IMR-90 (cell line): ENCODE measurements at regions not wholly inside any gene's neighbourhood (a gene's known extent, or its start where the extent isn't known, plus 50 kb on each side); places are given as distances from the start of the nearest gene placed in this dataset.
"Not testable (repeated sequence)": the region's sequence is repeated elsewhere in the genome, so short reads cannot be mapped to it uniquely, and the experiment has no call there.

Experiments used
- ATAC-seq: fragments of 200-7000 bp; cut with Tn5 transposase; 2 replicates; pipeline ENCODE4 v1.9.1; 2020; ENCODE audit warnings: low read depth, mild to moderate bottlenecking, moderate library complexity
- BruUV-seq: library from RNA; stranded (reverse); fragments of 400-500 nt; replicated peaks from 2 replicates; lab custom pipeline; 2021; lab: Mats Ljungman, UMichigan
- CTCF ChIA-PET: fragments of 300-600 bp; formaldehyde crosslinking; extraction: SDS; loops from one replicate; lab custom pipeline; 2021; ENCODE audit warnings: antibody characterized with exemption; lab: Yijun Ruan, JAX
- POLR2A ChIA-PET: fragments of 300-600 bp; sonication (Branson Sonifier 250); formaldehyde crosslinking; loops from one replicate; lab custom pipeline; 2022; ENCODE audit warnings: antibody characterized with exemption; ENCODE audit not compliant: unreplicated experiment; lab: Charles Lee
- DNase-seq: peaks from one replicate; pipeline ENCODE4 v3.0.0; 2013
- H2AFZ ChIP-seq: replicated peaks from 2 replicates; pipeline ENCODE3; 2013; ENCODE audit warnings: low read length, mild to moderate bottlenecking; ENCODE audit not compliant: poor library complexity
- H2AK5ac ChIP-seq: 2 replicates; pipeline ENCODE4 v1.6.1; 2013; ENCODE audit warnings: low read depth, low read length, inconsistent platforms
- H2AK9ac ChIP-seq: replicated peaks from 2 replicates; pipeline ENCODE3; 2013; ENCODE audit warnings: mild to moderate bottlenecking, low read depth, low read length, moderate library complexity; ENCODE audit not compliant: poor library complexity
- H2BK120ac ChIP-seq: 2 replicates; pipeline ENCODE4 v1.6.1; 2013; ENCODE audit warnings: low read depth, low read length, inconsistent platforms
- H2BK15ac ChIP-seq: 3 replicates; pipeline ENCODE4 v1.6.1; 2013; ENCODE audit warnings: low read depth, low read length, inconsistent platforms
- H2BK20ac ChIP-seq: 2 replicates; pipeline ENCODE4 v1.6.1; 2013; ENCODE audit warnings: low read depth, mild to moderate bottlenecking, inconsistent platforms, low read length, moderate library complexity
- H2BK5ac ChIP-seq: 2 replicates; pipeline ENCODE4 v1.6.1; 2013; ENCODE audit warnings: mild to moderate bottlenecking, low read depth, low read length, inconsistent platforms; ENCODE audit not compliant: poor library complexity, severe bottlenecking
- H3K14ac ChIP-seq: replicated peaks from 2 replicates; pipeline ENCODE4 v1.6.1; 2013; ENCODE audit warnings: low read depth, low read length, inconsistent platforms
- H3K18ac ChIP-seq: 2 replicates; pipeline ENCODE4 v1.6.1; 2013; ENCODE audit warnings: low read depth, low read length, control low read depth
- H3K23ac ChIP-seq: 2 replicates; pipeline ENCODE4 v1.6.1; 2013; ENCODE audit warnings: low read depth, low read length, inconsistent platforms
- H3K27ac ChIP-seq: 2 replicates; pipeline ENCODE4 v1.5.1; 2013; ENCODE audit warnings: mild to moderate bottlenecking, control low read depth, low read length; ENCODE audit not compliant: insufficient read depth
- H3K27me3 ChIP-seq: 2 replicates; pipeline ENCODE4 v1.6.1; 2013; ENCODE audit warnings: low read length; ENCODE audit not compliant: control insufficient read depth, insufficient read depth
- H3K36me3 ChIP-seq: 2 replicates; pipeline ENCODE4 v1.6.1; 2013; ENCODE audit warnings: low read length, mixed read lengths; ENCODE audit not compliant: control insufficient read depth, insufficient read depth
- H3K4ac ChIP-seq: 2 replicates; pipeline ENCODE4 v1.6.1; 2013; ENCODE audit warnings: low read depth, low read length, inconsistent platforms
- H3K4me1 ChIP-seq: 2 replicates; pipeline ENCODE4 v1.6.1; 2013; ENCODE audit warnings: low read length, mixed read lengths; ENCODE audit not compliant: control insufficient read depth, insufficient read depth
- H3K4me2 ChIP-seq: 2 replicates; pipeline ENCODE4 v1.6.1; 2013; ENCODE audit warnings: low read depth, mild to moderate bottlenecking, control low read depth, low read length, moderate library complexity
- H3K4me3 ChIP-seq: 2 replicates; pipeline ENCODE4 v1.5.1; 2013; ENCODE audit warnings: low read depth, mild to moderate bottlenecking, control low read depth, low read length, moderate library complexity; ENCODE audit not compliant: insufficient read depth
- H3K56ac ChIP-seq: 2 replicates; pipeline ENCODE4 v1.6.1; 2013; ENCODE audit warnings: low read length, inconsistent platforms; ENCODE audit not compliant: insufficient read depth; ENCODE audit errors: extremely low read depth
- H3K79me1 ChIP-seq, 2 experiments: 2 replicates each; pipeline ENCODE4 v1.6.1; 2013; ENCODE audit warnings: low read length in 2 of 2, inconsistent platforms in 1 of 2, low read depth in 1 of 2
- H3K9ac ChIP-seq: 2 replicates; pipeline ENCODE4 v1.6.1; 2013; ENCODE audit warnings: low read depth, low read length, control low read depth
- H3K9me1 ChIP-seq: 2 replicates; pipeline ENCODE4 v1.6.1; 2013; ENCODE audit warnings: low read length, inconsistent platforms; ENCODE audit not compliant: insufficient read depth
- H3K9me3 ChIP-seq: 2 replicates; pipeline ENCODE4 v1.6.1; 2013; ENCODE audit warnings: low read length; ENCODE audit not compliant: control insufficient read depth, insufficient read depth
- H4K20me1 ChIP-seq: 2 replicates; pipeline ENCODE4 v1.6.1; 2013; ENCODE audit warnings: low read length, inconsistent platforms; ENCODE audit not compliant: insufficient read depth
- H4K5ac ChIP-seq: 2 replicates; pipeline ENCODE4 v1.6.1; 2013; ENCODE audit warnings: mild to moderate bottlenecking, low read depth, low read length, control low read depth
- H4K8ac ChIP-seq, 2 experiments: 2 replicates each; pipeline ENCODE4 v1.6.1; 2013; ENCODE audit warnings: low read depth in 2 of 2, low read length in 2 of 2, control low read depth in 1 of 2, inconsistent platforms in 1 of 2
- H4K91ac ChIP-seq: 2 replicates; pipeline ENCODE4 v1.6.1; 2013; ENCODE audit warnings: low read depth, low read length, inconsistent platforms; ENCODE audit not compliant: insufficient read depth
- BHLHE40 ChIP-seq: fragments of 150-350 bp; IDR thresholded peaks from 2 replicates; pipeline ENCODE4 v1.6.1; 2016; ENCODE audit warnings: mild to moderate bottlenecking, low read depth, low read length
- NFE2L2 ChIP-seq: fragments of 150-350 bp; IDR thresholded peaks from 2 replicates; pipeline ENCODE4 v1.6.1; 2016; ENCODE audit warnings: low read depth, mild to moderate bottlenecking, low read length
- POLR2A ChIP-seq: IDR thresholded peaks from 2 replicates; pipeline ENCODE4 v1.6.1; 2012; ENCODE audit warnings: mild to moderate bottlenecking, low read depth, low read length
- RCOR1 ChIP-seq: IDR thresholded peaks from 2 replicates; pipeline ENCODE4 v1.6.1; 2012; ENCODE audit warnings: mild to moderate bottlenecking, low read length, improper control_type of control experiment; ENCODE audit not compliant: insufficient replicate concordance
- SMC3 ChIP-seq: fragments of 150-350 bp; IDR thresholded peaks from 2 replicates; pipeline ENCODE4 v1.6.1; 2016; ENCODE audit warnings: low read depth, mild to moderate bottlenecking, antibody characterized with exemption, low read length, moderate library complexity
- WGBS, 2 experiments: methylation state at CpG; one replicate each; pipeline versions ENCODE4 v1.1.5 to v1.1.7; 2013; ENCODE audit warnings: missing lambda C conversion rate in 2 of 2; ENCODE audit not compliant: insufficient read length in 1 of 2; ENCODE audit errors: extremely low coverage in 2 of 2; 5-methylcytosine and 5-hydroxymethylcytosine counted together
- dilution Hi-C: fragments of 300-500 bp; cut with HindIII; formaldehyde crosslinking; loops from one replicate; pipeline ENCODE4 v1.14.3; 2018; ENCODE audit warnings: low sequenced_read_pairs; ENCODE audit not compliant: unreplicated experiment
- in situ Hi-C: fragments of 300-500 bp; cut with MboI; formaldehyde crosslinking; loops from 3 replicates; pipeline ENCODE4 v1.14.3; 2019; ENCODE audit warnings: low sequenced_read_pairs, inconsistent platforms, mixed read lengths
- intact Hi-C: fragments of 100-400 bp; cut with micrococcal nuclease; formaldehyde crosslinking; loops from 2 replicates; pipeline ENCODE4 v1.10.0; 2022

DNA sequence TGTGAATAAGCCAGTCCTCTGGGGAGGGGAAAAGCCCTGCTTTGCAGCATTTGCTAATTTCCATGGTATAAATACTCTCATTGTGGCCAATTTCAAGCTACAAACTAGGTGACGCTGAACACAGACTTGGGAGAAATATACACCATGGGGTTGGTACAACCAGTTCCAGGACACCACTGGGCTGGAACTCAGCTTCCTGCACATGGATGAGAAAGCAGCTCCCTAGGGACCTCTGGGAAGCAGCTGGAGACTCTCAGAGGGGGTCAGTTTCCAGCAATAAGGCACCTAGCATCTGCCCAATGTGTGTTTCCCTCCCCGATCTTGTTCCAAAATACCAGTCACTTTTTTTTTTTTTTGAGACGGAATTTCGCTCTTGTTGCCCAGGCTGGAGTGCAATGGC, 56.8 kb upstream of the WDR11 start:
- Histone ChIP-seq H2BK120ac (no peak overlapping the region), H4K20me1 (no peaks in the 10 kb centered on the region), H2AFZ (no peak overlapping the region), H2AK5ac (no peak overlapping the region), H3K4me3 (no peak overlapping the region), H3K18ac (no peak overlapping the region), H4K8ac (no peak overlapping the region), H3K9me3 (peaks cover 4% of the 10 kb centered on the region), H2BK5ac (no peak overlapping the region), H3K27ac (no peak overlapping the region), H3K4me2 (no peak overlapping the region), H3K27me3 (no peaks in the 10 kb centered on the region), H3K9me1 (no peaks in the 10 kb centered on the region), H2AK9ac (no peak overlapping the region), H4K5ac (no peak overlapping the region), H2BK15ac (no peak overlapping the region), H3K14ac (no peak overlapping the region), H3K4me1 (no peaks in the 10 kb centered on the region), H4K91ac (no peak overlapping the region), H3K56ac (no peak overlapping the region), H3K4ac (no peak overlapping the region), H3K36me3 (no peaks in the 10 kb centered on the region), H3K23ac (no peak overlapping the region), H2BK20ac (no peak overlapping the region), H3K9ac (no peak overlapping the region), H3K79me1 (no peaks in the 10 kb centered on the region)
- TF ChIP-seq BHLHE40 (no peak), POLR2A (no peak), NFE2L2 (no peak), RCOR1 (no peak), SMC3 (no peak)
- ATAC-seq (no peak), DNase-seq (no peak)
- no CpG with 5 or more reads among the region's 4 CpGs for WGBS, 2 experiments
- intact Hi-C loops = no loop called here
- CTCF ChIA-PET = no interaction called here
- in situ Hi-C loops = no loop called here
- dilution Hi-C loops = no loop called here
- POLR2A ChIA-PET = no interaction called here
- no TSS peak for BruUV-seq

DNA sequence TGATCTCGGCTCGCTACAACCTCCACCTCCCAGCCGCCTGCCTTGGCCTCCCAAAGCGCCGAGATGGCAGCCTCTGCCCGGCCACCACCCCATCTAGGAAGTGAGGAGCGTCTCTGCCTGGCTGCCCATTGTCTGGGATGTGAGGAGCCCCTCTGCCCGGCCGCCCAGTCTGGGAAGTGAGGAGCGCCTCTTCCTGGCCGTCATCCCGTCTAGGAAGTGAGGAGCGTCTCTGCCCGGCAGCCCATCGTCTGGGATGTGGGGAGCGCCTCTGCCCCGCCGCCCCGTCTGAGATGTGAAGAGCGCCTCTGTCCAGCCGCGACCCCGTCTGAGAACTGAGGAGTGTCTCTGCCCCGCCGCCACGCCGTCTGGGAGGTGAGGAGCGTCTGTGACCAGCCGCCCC, 52.9 kb upstream of the WDR11 start:
- DNase-seq, H4K8ac ChIP-seq, H3K14ac ChIP-seq, H3K9me3 ChIP-seq, H3K79me1 ChIP-seq, H3K18ac ChIP-seq, H2BK120ac ChIP-seq, H3K4me2 ChIP-seq, H3K27me3 ChIP-seq, H2AFZ ChIP-seq, H3K4me1 ChIP-seq, H3K27ac ChIP-seq, in situ Hi-C loops, H2BK20ac ChIP-seq, H2AK9ac ChIP-seq, H3K9me1 ChIP-seq, H3K9ac ChIP-seq, H3K4ac ChIP-seq, H3K4me3 ChIP-seq, H4K20me1 ChIP-seq, H3K36me3 ChIP-seq, H3K56ac ChIP-seq, H2BK15ac ChIP-seq, H4K5ac ChIP-seq, dilution Hi-C loops, H4K91ac ChIP-seq, H3K23ac ChIP-seq, intact Hi-C loops, BruUV-seq, H2AK5ac ChIP-seq, H2BK5ac ChIP-seq, POLR2A ChIA-PET, CTCF ChIA-PET, ATAC-seq: not testable (repeated sequence)
- no CpG with 5 or more reads among the region's 29 CpGs for WGBS, 2 experiments
